H1 (cell line): ENCODE measurements at regions not wholly inside any gene's neighbourhood (a gene's known extent, or its start where the extent isn't known, plus 50 kb on each side); places are given as distances from the start of the nearest gene placed in this dataset.

Experiments used
- CEBPB ChIP-seq: IDR thresholded peaks from 2 replicates; pipeline ENCODE4 v1.6.1; 2012; ENCODE audit warnings: low read depth, low read length
- EP300 ChIP-seq, 2 experiments: IDR thresholded peaks; 1 replicate in 1 of 2; 2 replicates in 1 of 2; pipeline ENCODE4 v1.6.1; 2011 to 2012; ENCODE audit warnings: low read depth in 2 of 2, low read length in 2 of 2, mild to moderate bottlenecking in 2 of 2, borderline replicate concordance in 1 of 2, inconsistent platforms in 1 of 2, moderate library complexity in 1 of 2
- HDAC6 ChIP-seq: IDR thresholded peaks from one replicate; pipeline ENCODE4 v1.7.1; 2012; ENCODE audit warnings: low read depth, mild to moderate bottlenecking, inconsistent platforms, low read length, moderate library complexity
- JUN ChIP-seq: IDR thresholded peaks from 2 replicates; pipeline ENCODE4 v1.6.1; 2011; ENCODE audit warnings: low read depth, mild to moderate bottlenecking, improper control_type of control experiment, low read length
- JUND ChIP-seq: IDR thresholded peaks from 2 replicates; pipeline ENCODE4 v1.6.1; 2011; ENCODE audit warnings: mild to moderate bottlenecking, improper control_type of control experiment, low read length
- SIN3A ChIP-seq, 2 experiments: IDR thresholded peaks in 1 of 2; conservative IDR thresholded peaks in 1 of 2; 2 replicates each; pipeline ENCODE4 v1.6.1; 2011 to 2012; ENCODE audit warnings: low read length in 2 of 2, improper control_type of control experiment in 1 of 2, low read depth in 1 of 2, mild to moderate bottlenecking in 1 of 2
- TF ChIP-seq, protein P1 (sequence below), 3 experiments: IDR thresholded peaks; 1 replicate in 2 of 3; 2 replicates in 1 of 3; pipeline versions ENCODE4 v1.5.1 to v1.6.1; 2011; ENCODE audit warnings: low read length in 3 of 3, mild to moderate bottlenecking in 3 of 3, inconsistent platforms in 2 of 3, low read depth in 1 of 3, moderate library complexity in 1 of 3; ENCODE audit not compliant: insufficient read depth in 1 of 3; ENCODE audit errors: control extremely low read depth in 1 of 3

DNA sequence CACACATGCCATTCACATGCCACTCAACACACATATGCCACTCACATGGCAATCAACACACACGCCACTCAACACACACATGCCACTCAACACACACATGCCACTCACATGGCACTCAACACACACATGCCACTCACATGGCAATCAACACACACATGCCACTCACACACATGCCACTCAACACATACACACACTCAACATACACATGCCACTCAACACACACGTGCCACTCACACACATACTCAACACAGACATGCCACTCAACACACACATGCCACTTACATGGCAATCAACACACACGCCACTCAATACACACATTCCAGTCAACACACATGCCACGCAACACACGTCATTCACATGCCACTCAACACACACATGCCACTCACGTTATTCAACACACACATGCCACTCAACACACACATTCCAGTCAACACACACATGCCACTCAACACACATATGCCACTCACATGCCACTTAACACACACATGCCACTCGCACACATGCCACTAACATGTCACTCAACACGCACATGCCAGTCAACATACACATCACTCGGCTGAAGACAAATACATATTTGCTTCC is 182.9 kb downstream of the NPHP4 start:
- no peak for TF ChIP-seq SIN3A (conservative IDR thresholded peaks at IDR 0.05 in 1 of 2, IDR thresholded peaks at IDR 0.05 in 1 of 2; ENCODE audit: low read depth in 1 of 2, low read length in 2 of 2)
- TF ChIP-seq EP300 (IDR thresholded peaks at IDR 0.05; ENCODE audit: borderline replicate concordance in 1 of 2, low read depth in 2 of 2, low read length in 2 of 2) = no peak
- no peak for TF ChIP-seq CEBPB
- TF ChIP-seq HDAC6 = no peak
- no peak for TF ChIP-seq JUN
- TF ChIP-seq, protein P1, sequence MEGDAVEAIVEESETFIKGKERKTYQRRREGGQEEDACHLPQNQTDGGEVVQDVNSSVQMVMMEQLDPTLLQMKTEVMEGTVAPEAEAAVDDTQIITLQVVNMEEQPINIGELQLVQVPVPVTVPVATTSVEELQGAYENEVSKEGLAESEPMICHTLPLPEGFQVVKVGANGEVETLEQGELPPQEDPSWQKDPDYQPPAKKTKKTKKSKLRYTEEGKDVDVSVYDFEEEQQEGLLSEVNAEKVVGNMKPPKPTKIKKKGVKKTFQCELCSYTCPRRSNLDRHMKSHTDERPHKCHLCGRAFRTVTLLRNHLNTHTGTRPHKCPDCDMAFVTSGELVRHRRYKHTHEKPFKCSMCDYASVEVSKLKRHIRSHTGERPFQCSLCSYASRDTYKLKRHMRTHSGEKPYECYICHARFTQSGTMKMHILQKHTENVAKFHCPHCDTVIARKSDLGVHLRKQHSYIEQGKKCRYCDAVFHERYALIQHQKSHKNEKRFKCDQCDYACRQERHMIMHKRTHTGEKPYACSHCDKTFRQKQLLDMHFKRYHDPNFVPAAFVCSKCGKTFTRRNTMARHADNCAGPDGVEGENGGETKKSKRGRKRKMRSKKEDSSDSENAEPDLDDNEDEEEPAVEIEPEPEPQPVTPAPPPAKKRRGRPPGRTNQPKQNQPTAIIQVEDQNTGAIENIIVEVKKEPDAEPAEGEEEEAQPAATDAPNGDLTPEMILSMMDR (IDR thresholded peaks at IDR 0.05; ENCODE audit: control extremely low read depth in 1 of 3, insufficient read depth in 1 of 3, low read depth in 1 of 3, low read length in 3 of 3) = no peak
- no peak for TF ChIP-seq JUND
